ENCODE measurements at regions not wholly inside any gene's neighbourhood (a gene's known extent, or its start where the extent isn't known, plus 50 kb on each side); places are given as distances from the start of the nearest gene placed in this dataset.

DNA sequence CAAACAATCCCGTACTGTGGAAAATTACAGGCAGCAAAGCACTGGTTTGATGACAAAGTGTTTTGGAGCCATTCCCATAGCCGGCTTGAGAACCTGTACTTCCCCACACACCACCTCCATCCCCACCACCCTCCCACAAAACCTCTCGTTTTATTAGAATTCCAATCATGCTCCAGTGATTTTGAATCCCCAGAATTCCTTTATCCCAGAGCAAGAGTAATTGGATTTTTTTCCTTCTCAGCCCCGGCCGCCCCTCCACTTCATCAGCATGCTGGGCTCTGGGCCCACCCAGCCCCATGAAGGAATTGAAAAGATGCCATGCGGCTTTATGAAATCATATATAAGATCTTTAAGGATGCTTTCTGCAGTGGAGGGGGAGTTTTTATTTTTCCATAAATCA lies 136.6 kb downstream of the OMA1 start:
- no peaks in the 10 kb centered on the region for H3K27me3 ChIP-seq

DNA sequence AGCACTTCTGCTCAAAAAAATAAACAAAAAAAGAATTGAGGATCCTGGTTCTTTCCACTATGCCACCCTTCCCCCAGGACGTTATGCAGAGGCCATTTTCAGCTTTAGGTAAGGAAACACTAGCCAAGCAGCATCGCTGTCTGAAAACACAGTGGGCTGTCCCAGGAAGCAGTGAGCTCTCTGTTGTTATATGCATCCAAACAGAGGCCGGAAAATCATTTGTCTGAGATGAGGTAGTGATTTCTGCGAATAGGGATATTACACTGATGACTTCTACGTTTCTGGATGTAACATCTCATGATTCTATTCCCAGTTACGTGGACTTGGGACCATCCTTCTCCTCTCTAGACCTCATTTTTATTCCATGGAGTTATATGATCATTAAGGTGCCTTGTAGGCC lies 137.2 kb downstream of the OMA1 start:
- no peaks in the 10 kb centered on the region for H3K4me1 ChIP-seq
- no peaks in the 10 kb centered on the region for H3K9me3 ChIP-seq
- TF ChIP-seq, protein P1, sequence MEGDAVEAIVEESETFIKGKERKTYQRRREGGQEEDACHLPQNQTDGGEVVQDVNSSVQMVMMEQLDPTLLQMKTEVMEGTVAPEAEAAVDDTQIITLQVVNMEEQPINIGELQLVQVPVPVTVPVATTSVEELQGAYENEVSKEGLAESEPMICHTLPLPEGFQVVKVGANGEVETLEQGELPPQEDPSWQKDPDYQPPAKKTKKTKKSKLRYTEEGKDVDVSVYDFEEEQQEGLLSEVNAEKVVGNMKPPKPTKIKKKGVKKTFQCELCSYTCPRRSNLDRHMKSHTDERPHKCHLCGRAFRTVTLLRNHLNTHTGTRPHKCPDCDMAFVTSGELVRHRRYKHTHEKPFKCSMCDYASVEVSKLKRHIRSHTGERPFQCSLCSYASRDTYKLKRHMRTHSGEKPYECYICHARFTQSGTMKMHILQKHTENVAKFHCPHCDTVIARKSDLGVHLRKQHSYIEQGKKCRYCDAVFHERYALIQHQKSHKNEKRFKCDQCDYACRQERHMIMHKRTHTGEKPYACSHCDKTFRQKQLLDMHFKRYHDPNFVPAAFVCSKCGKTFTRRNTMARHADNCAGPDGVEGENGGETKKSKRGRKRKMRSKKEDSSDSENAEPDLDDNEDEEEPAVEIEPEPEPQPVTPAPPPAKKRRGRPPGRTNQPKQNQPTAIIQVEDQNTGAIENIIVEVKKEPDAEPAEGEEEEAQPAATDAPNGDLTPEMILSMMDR (IDR thresholded peaks at IDR 0.05; ENCODE audit: low read depth, low read length), result no peak
- H3K4me3 ChIP-seq (ENCODE audit: low read depth, low read length), result no peak overlapping the region
- no peak for DNase-seq
- H3K27me3 ChIP-seq, result no peaks in the 10 kb centered on the region
- H3K36me3 ChIP-seq, result no peaks in the 10 kb centered on the region

More for the DNA sequence above, 136.6 kb downstream of the OMA1 start:
- no peaks in the 10 kb centered on the region for H3K36me3 ChIP-seq
- H3K4me3 ChIP-seq (ENCODE audit: low read depth, low read length), result no peak overlapping the region
- no peaks in the 10 kb centered on the region for H3K9me3 ChIP-seq
- no peak for DNase-seq
- H3K4me1 ChIP-seq, result no peaks in the 10 kb centered on the region
- TF ChIP-seq, protein P1 (IDR thresholded peaks at IDR 0.05; ENCODE audit: low read depth, low read length), result no peak

DNA sequence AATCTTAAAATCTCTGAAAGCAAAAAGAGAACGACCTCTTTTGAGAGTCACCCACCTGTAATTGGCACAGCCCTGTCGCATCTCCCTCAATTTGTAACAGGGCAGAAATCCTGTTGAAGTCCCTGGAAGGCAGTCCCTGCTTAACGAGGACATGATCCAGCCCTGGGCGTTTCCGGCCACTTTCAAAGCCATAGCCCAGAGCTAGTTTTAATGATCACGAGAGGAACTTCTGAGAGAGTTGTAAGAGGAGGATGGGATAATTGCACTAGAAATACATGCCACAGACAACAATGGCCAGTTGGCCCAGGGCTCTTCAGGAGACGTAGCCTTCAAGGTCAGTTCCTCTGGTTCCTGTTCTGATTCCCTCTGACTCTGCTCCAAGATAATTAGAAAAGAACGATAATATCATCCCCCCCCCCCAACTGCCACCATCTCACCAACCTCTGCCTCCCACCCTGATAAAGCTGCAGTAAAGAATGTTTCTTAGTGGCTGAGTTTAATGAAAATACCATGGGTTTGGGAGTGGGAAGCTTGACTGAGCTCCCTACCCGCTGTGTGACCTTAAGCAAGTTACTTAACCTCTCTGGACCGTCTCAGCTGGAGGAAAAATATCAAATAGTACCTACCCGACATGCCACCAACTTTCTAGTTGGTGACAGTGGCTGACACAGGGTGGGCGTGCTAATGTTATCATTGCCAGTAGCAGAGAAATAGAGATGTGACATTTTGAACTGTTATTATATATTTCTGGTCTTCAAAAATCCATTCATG lies 140.0 kb downstream of the OMA1 start:
- no peaks in the 10 kb centered on the region for H3K9me3 ChIP-seq
- no peak overlapping the region for H3K4me3 ChIP-seq (ENCODE audit: low read depth, low read length)
- TF ChIP-seq, protein P1 (IDR thresholded peaks at IDR 0.05; ENCODE audit: low read depth, low read length), result no peak
- DNase-seq, result no peak
- no peaks in the 10 kb centered on the region for H3K36me3 ChIP-seq
- no peaks in the 10 kb centered on the region for H3K27me3 ChIP-seq
- H3K4me1 ChIP-seq, result no peaks in the 10 kb centered on the region

DNA sequence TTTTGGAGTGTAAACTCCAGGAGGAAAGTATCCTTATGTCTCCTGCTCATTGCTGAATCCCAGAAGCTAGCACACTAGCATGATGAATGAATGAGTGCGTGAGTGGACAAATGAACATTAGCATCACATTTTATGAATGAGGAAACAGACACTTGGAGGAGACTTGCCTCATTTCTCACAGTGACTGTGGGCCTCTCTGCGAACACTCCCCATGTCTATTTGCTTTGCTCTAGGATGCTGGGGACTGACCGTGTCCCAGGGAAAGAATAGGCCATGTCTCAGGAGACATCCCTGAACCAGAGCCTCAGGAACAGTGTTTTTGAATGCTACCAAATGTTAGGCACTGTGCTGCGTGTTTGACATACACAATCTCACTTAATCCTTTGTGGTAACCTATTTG lies 140.9 kb downstream of the OMA1 start:
- Histone ChIP-seq H3K36me3 (no peaks in the 10 kb centered on the region), H3K4me3 (ENCODE audit: low read depth, low read length) (no peak overlapping the region), H3K4me1 (no peaks in the 10 kb centered on the region), H3K9me3 (no peaks in the 10 kb centered on the region), H3K27me3 (no peaks in the 10 kb centered on the region)
- no peak for DNase-seq
- TF ChIP-seq, protein P1 (IDR thresholded peaks at IDR 0.05; ENCODE audit: low read depth, low read length), result no peak

DNA sequence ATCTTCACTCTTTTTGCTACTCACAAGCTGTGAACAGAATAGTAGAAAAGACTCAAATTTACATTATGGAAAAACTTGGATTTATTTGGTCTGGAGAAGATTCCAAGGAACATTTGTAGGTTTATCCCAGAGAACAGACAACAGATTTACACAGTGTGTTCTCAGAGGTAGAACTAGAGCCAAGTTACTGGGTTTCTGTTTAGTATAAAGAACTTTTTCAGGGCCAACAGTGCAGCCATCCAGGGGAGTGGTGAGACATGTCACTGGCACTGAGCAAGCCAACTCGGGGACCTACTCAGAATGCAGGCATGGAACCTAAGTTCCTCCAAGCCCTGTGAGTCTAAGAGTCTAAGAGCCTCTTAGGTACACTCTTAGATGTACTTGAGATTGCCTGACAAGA lies 142.6 kb downstream of the OMA1 start:
- no peaks in the 10 kb centered on the region for H3K9me3 ChIP-seq
- DNase-seq, result no peak
- no peaks in the 10 kb centered on the region for H3K36me3 ChIP-seq
- no peaks in the 10 kb centered on the region for H3K4me1 ChIP-seq
- TF ChIP-seq, protein P1 (IDR thresholded peaks at IDR 0.05; ENCODE audit: low read depth, low read length), result no peak
- no peaks in the 10 kb centered on the region for H3K27me3 ChIP-seq
- no peak overlapping the region for H3K4me3 ChIP-seq (ENCODE audit: low read depth, low read length)

DNA sequence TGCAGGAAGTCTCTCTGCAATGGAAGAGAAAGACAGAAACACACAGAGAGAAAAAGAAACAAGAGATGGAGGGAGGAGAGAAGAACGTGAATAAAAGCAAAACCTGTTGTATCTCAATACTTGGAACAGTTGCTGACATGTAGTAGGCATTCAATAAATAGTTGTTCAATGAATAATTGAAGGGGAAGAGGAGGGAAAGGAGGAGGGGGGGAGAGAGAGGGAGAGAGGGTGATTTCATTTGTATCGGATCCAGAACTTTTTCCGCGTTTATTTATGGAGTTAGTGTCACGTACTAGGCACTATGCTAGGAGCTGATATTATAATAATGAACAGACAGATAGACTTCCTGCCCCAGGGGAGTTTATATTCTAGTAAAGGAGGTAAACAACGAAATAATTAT lies 144.1 kb downstream of the OMA1 start:
- Histone ChIP-seq H3K9me3 (no peaks in the 10 kb centered on the region), H3K4me1 (no peaks in the 10 kb centered on the region), H3K4me3 (ENCODE audit: low read depth, low read length) (no peak overlapping the region), H3K36me3 (no peaks in the 10 kb centered on the region), H3K27me3 (no peaks in the 10 kb centered on the region)
- DNase-seq, result no peak
- TF ChIP-seq, protein P1 (IDR thresholded peaks at IDR 0.05; ENCODE audit: low read depth, low read length), result no peak
